ENCODE measurements at regions not wholly inside any gene's neighbourhood (a gene's known extent, or its start where the extent isn't known, plus 50 kb on each side); places are given as distances from the start of the nearest gene placed in this dataset.

DNA sequence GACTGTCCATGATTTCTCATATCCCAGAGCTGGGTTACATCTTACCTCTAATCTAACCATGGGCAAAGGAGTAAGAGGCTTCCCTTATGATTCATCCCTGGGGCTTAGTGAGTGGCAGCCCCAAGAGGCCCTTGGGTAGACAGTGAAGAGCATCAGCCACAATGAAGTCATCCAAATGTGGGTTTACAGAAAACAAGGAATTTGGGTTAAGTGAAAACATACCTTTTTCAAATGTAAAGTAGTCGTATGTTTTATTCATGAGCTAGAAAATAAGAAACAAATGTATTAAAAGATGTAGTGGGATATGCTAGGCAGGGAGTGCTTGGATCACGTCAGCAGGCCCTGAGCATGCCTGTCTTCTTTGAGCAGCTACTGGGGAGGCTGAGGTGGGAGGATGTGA, 54.0 kb upstream of the ELK3 start:
- TF ChIP-seq EZH2 (optimal IDR thresholded peaks at IDR 0.05; ENCODE audit: low read depth, low read length) (no peak), CTCF (IDR thresholded peaks at IDR 0.05; ENCODE audit: low read length) (no peak), EZH2phosphoT487 (IDR thresholded peaks at IDR 0.05; ENCODE audit: low read length) (no peak)
